ENCODE measurements at regions not wholly inside any gene's neighbourhood (a gene's known extent, or its start where the extent isn't known, plus 50 kb on each side); places are given as distances from the start of the nearest gene placed in this dataset.
A peak's percentile ranks its signal among the peaks of the same experiment; 100 is the strongest.

DNA sequence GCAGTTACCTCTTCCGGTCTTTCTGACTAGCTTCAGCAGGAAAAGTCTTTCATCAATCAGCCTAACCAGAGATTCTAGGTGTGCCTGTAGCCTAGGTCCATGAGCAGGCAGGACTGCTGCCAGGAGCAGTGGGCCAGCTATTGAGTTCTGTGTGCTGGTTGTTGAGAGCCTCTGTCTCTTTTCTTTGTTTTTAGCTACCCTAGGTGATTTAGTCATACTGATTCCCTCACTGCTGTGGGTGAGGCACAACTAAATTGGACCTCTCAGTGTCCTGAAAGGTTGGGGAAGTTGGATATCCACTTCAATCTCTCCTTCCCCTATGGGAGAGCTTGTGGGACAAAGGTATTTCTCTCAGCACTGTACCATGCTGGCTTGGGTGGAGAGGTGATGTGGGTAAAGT, 354.9 kb downstream of the GPAT3 start:
- H2AFZ ChIP-seq (replicated peaks; ENCODE audit: low read length, poor library complexity): no peak overlapping the region
- H3K9ac ChIP-seq (ENCODE audit: low read depth, low read length): no peak overlapping the region
- no peaks in the 10 kb centered on the region for H3K36me3 ChIP-seq (ENCODE audit: control insufficient read depth, insufficient read depth, low read length)
- peaks cover 2% of the 10 kb centered on the region; the same call in 1 of the 2 replicates for H3K9me3 ChIP-seq (ENCODE audit: control insufficient read depth, insufficient read depth, low read length)
- intact Hi-C loops (cut with micrococcal nuclease) (no loop called here), in situ Hi-C loops (cut with MboI; ENCODE audit: low sequenced_read_pairs) (no loop called here), dilution Hi-C loops (cut with HindIII; ENCODE audit: low sequenced_read_pairs, unreplicated experiment) (no loop called here)
- H4K91ac ChIP-seq (ENCODE audit: insufficient read depth, low read depth, low read length): no peak overlapping the region
- ChIA-PET POLR2A (ENCODE audit: unreplicated experiment) (no interaction called here), CTCF (interaction anchor here (0.9 kb wide), 1 partner anchor 71 kb away, joined by 3 read pairs; no protein-coding TSS in a partner anchor)
- H2BK15ac ChIP-seq (ENCODE audit: low read depth, low read length): peak overlapping the region; percentile 20; the same call in 1 of the 3 replicates
- H3K4me2 ChIP-seq (ENCODE audit: low read depth, low read length): no peak overlapping the region
- TF ChIP-seq FOS (IDR thresholded peaks at IDR 0.05; ENCODE audit: low read depth, low read length): no peak
- TF ChIP-seq SMC3 (IDR thresholded peaks at IDR 0.05; ENCODE audit: low read depth, low read length): no peak
- TF ChIP-seq RCOR1 (IDR thresholded peaks at IDR 0.05; ENCODE audit: insufficient replicate concordance, low read length): no peak
- no peak for TF ChIP-seq POLR2A (IDR thresholded peaks at IDR 0.05; ENCODE audit: low read depth, low read length)
- TF ChIP-seq RAD21 (IDR thresholded peaks at IDR 0.05; ENCODE audit: low read length): no peak
- TF ChIP-seq, protein P1, sequence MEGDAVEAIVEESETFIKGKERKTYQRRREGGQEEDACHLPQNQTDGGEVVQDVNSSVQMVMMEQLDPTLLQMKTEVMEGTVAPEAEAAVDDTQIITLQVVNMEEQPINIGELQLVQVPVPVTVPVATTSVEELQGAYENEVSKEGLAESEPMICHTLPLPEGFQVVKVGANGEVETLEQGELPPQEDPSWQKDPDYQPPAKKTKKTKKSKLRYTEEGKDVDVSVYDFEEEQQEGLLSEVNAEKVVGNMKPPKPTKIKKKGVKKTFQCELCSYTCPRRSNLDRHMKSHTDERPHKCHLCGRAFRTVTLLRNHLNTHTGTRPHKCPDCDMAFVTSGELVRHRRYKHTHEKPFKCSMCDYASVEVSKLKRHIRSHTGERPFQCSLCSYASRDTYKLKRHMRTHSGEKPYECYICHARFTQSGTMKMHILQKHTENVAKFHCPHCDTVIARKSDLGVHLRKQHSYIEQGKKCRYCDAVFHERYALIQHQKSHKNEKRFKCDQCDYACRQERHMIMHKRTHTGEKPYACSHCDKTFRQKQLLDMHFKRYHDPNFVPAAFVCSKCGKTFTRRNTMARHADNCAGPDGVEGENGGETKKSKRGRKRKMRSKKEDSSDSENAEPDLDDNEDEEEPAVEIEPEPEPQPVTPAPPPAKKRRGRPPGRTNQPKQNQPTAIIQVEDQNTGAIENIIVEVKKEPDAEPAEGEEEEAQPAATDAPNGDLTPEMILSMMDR (conservative IDR thresholded peaks at IDR 0.05; ENCODE audit: low read depth, low read length): no peak
- no peak for TF ChIP-seq NFE2L2 (IDR thresholded peaks at IDR 0.05; ENCODE audit: low read depth, low read length)
- no peak for TF ChIP-seq MAFK (IDR thresholded peaks at IDR 0.05; ENCODE audit: low read depth, low read length)
- TF ChIP-seq RFX5 (IDR thresholded peaks at IDR 0.05; ENCODE audit: low read depth, low read length): no peak
- TF ChIP-seq MAZ (IDR thresholded peaks at IDR 0.05; ENCODE audit: borderline replicate concordance, low read depth, low read length): no peak
- no peak for TF ChIP-seq MXI1 (IDR thresholded peaks at IDR 0.05; ENCODE audit: borderline replicate concordance, low read depth, low read length)
- no peak for TF ChIP-seq BHLHE40 (IDR thresholded peaks at IDR 0.05; ENCODE audit: low read depth, low read length)
- TF ChIP-seq, protein P2, sequence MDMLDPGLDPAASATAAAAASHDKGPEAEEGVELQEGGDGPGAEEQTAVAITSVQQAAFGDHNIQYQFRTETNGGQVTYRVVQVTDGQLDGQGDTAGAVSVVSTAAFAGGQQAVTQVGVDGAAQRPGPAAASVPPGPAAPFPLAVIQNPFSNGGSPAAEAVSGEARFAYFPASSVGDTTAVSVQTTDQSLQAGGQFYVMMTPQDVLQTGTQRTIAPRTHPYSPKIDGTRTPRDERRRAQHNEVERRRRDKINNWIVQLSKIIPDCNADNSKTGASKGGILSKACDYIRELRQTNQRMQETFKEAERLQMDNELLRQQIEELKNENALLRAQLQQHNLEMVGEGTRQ (IDR thresholded peaks at IDR 0.05; ENCODE audit: low read depth, low read length): no peak
- TF ChIP-seq CHD1 (IDR thresholded peaks at IDR 0.05; ENCODE audit: low read depth, low read length): no peak
- TF ChIP-seq, protein P3, sequence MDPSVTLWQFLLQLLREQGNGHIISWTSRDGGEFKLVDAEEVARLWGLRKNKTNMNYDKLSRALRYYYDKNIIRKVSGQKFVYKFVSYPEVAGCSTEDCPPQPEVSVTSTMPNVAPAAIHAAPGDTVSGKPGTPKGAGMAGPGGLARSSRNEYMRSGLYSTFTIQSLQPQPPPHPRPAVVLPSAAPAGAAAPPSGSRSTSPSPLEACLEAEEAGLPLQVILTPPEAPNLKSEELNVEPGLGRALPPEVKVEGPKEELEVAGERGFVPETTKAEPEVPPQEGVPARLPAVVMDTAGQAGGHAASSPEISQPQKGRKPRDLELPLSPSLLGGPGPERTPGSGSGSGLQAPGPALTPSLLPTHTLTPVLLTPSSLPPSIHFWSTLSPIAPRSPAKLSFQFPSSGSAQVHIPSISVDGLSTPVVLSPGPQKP (IDR thresholded peaks at IDR 0.05; ENCODE audit: borderline replicate concordance, low read depth, low read length): no peak
- TF ChIP-seq CEBPB (IDR thresholded peaks at IDR 0.05; ENCODE audit: low read depth, low read length): no peak
- BruUV-seq (replicated peaks): no TSS peak
- no CpG with 5 or more reads among the region's 1 CpG for WGBS, 2 experiments (ENCODE audit: extremely low coverage in 2 of 2, insufficient read length in 1 of 2)
- H3K9me1 ChIP-seq (ENCODE audit: insufficient read depth, low read length): no peaks in the 10 kb centered on the region
- H3K23ac ChIP-seq (ENCODE audit: low read depth, low read length): no peak overlapping the region
- H3K18ac ChIP-seq (ENCODE audit: low read depth, low read length): no peak overlapping the region; the same call in 1 of the 2 replicates
- H4K8ac ChIP-seq (ENCODE audit: low read depth in 2 of 2, low read length in 2 of 2): peak overlapping the region in 1 of 2 experiments; percentile 6; a peak in 1 of 4 replicates
- H2BK20ac ChIP-seq (ENCODE audit: low read depth, low read length): peak overlapping the region; percentile 56
- H3K4me3 ChIP-seq (ENCODE audit: insufficient read depth, low read depth, low read length): no peak overlapping the region
- H3K4ac ChIP-seq (ENCODE audit: low read depth, low read length): peak overlapping the region; percentile 35
- no peak overlapping the region for H3K56ac ChIP-seq (ENCODE audit: extremely low read depth, insufficient read depth, low read length)
- no peak overlapping the region for H3K27ac ChIP-seq (ENCODE audit: insufficient read depth, low read length)
- no peak for DNase-seq
- H2BK120ac ChIP-seq (ENCODE audit: low read depth, low read length): peak overlapping the region; percentile 57; the same call in 1 of the 2 replicates
- no peaks in the 10 kb centered on the region for H3K79me1 ChIP-seq (ENCODE audit: low read depth in 1 of 2, low read length in 2 of 2)
- no peak overlapping the region for H2AK5ac ChIP-seq (ENCODE audit: low read depth, low read length)
- H3K14ac ChIP-seq (replicated peaks; ENCODE audit: low read depth, low read length): peak overlapping the region; percentile 50; the same call in 1 of the 2 replicates
- no peaks in the 10 kb centered on the region for H3K4me1 ChIP-seq (ENCODE audit: control insufficient read depth, insufficient read depth, low read length)
- no peaks in the 10 kb centered on the region for H4K20me1 ChIP-seq (ENCODE audit: insufficient read depth, low read length)
- no peak overlapping the region; the same call in 1 of the 2 replicates for H4K5ac ChIP-seq (ENCODE audit: low read depth, low read length)
- no peaks in the 10 kb centered on the region for H3K27me3 ChIP-seq (ENCODE audit: control insufficient read depth, insufficient read depth, low read length)
- no peak overlapping the region for H2BK5ac ChIP-seq (ENCODE audit: low read depth, low read length, poor library complexity, severe bottlenecking)
- H2AK9ac ChIP-seq (replicated peaks; ENCODE audit: low read depth, low read length, poor library complexity): no peak overlapping the region
- no peak for ATAC-seq (ENCODE audit: low read depth)

Data from IMR-90 (cell line).